ENCODE measurements at regions not wholly inside any gene's neighbourhood (a gene's known extent, or its start where the extent isn't known, plus 50 kb on each side); places are given as distances from the start of the nearest gene placed in this dataset.

DNA sequence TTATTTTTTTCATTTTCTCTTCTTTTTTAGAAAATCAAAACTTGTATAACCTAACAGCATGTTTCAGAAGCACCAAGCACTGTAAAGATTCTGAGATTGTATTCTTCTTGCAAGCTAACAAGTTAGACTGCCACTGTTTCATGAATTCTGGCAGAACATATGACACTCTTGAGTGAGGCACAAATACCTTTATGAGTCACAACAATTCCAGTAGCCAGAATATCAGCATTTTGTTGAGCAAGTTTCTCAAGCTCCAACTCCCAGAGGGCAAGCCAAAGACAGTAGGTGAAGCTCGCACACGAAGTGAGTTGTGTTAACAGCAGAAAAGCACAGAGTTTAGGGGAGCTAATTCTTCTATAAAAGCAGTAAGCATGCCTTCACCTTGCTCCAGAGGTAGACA, 268.8 kb upstream of the NCAM2 start:
- no peaks in the 10 kb centered on the region for H3K36me3 ChIP-seq (ENCODE audit: control insufficient read depth, insufficient read depth, low read length)
- no peak overlapping the region for H3K27ac ChIP-seq (ENCODE audit: low read depth, low read length)
- DNase-seq (ENCODE audit: low read depth in 4 of 6, low spot score in 6 of 6) = no peak
- no peaks in the 10 kb centered on the region for H3K9me3 ChIP-seq (ENCODE audit: control insufficient read depth, insufficient read depth, low read length)
- no peak overlapping the region for H3K4me3 ChIP-seq (ENCODE audit: low read depth, low read length)
- no peaks in the 10 kb centered on the region for H3K27me3 ChIP-seq (ENCODE audit: control insufficient read depth, insufficient read depth, low read length)
- no CpG with 5 or more reads among the region's 2 CpGs for WGBS (ENCODE audit: insufficient coverage)
- no peaks in the 10 kb centered on the region for H3K4me1 ChIP-seq (ENCODE audit: control insufficient read depth, insufficient read depth, low read length)

GRCh38 chr21:20730441-20730840, 267.8 kb upstream of the NCAM2 start:
- Histone ChIP-seq H3K9me3 (ENCODE audit: control insufficient read depth, insufficient read depth, low read length) (no peaks in the 10 kb centered on the region), H3K4me1 (ENCODE audit: control insufficient read depth, insufficient read depth, low read length) (no peaks in the 10 kb centered on the region), H3K4me3 (ENCODE audit: low read depth, low read length) (no peak overlapping the region), H3K27me3 (ENCODE audit: control insufficient read depth, insufficient read depth, low read length) (no peaks in the 10 kb centered on the region), H3K27ac (ENCODE audit: low read depth, low read length) (no peak overlapping the region), H3K36me3 (ENCODE audit: control insufficient read depth, insufficient read depth, low read length) (no peaks in the 10 kb centered on the region)
- whole genome bisulfite sequencing (ENCODE audit: insufficient coverage) = 40% methylated on average over 2 of the region's 6 CpGs
- DNase-seq (ENCODE audit: low read depth in 4 of 6, low spot score in 6 of 6) = no peak

DNA sequence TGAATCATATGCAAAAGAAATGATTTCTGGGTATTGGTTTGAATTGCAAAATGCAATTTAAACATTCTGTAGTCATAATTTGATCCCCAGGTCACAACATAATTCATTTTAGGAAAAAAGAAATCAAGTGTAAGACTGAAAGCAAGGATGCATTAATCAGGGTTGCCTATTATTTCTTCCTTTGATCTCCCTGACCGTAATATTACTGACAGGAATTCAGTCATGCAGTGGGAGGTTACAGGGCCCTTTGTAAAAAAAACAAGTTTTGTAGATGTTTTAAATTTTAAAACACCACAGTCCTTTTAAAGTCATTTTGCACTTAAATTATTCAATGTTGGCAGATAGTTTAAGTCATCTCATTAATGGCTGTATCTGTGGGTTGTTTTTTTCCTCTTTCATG, 263.0 kb upstream of the NCAM2 start:
- DNase-seq (ENCODE audit: low read depth in 4 of 6, low spot score in 6 of 6) = no peak
- Histone ChIP-seq H3K36me3 (ENCODE audit: control insufficient read depth, insufficient read depth, low read length) (no peaks in the 10 kb centered on the region), H3K4me3 (ENCODE audit: low read depth, low read length) (no peak overlapping the region), H3K4me1 (ENCODE audit: control insufficient read depth, insufficient read depth, low read length) (no peaks in the 10 kb centered on the region), H3K9me3 (ENCODE audit: control insufficient read depth, insufficient read depth, low read length) (no peaks in the 10 kb centered on the region), H3K27me3 (ENCODE audit: control insufficient read depth, insufficient read depth, low read length) (no peaks in the 10 kb centered on the region), H3K27ac (ENCODE audit: low read depth, low read length) (no peak overlapping the region)
- no CpG with 5 or more reads among the region's 1 CpG for WGBS (ENCODE audit: insufficient coverage)

- Histone ChIP-seq H3K27ac (ENCODE audit: low read depth, low read length) (no peak overlapping the region), H3K4me3 (ENCODE audit: low read depth, low read length) (no peak overlapping the region), H3K27me3 (ENCODE audit: control insufficient read depth, insufficient read depth, low read length) (no peaks in the 10 kb centered on the region), H3K36me3 (ENCODE audit: control insufficient read depth, insufficient read depth, low read length) (no peaks in the 10 kb centered on the region), H3K9me3 (ENCODE audit: control insufficient read depth, insufficient read depth, low read length) (no peaks in the 10 kb centered on the region), H3K4me1 (ENCODE audit: control insufficient read depth, insufficient read depth, low read length) (no peaks in the 10 kb centered on the region)
- peak in 1 of 6 donors; percentile 39 for DNase-seq (ENCODE audit: low read depth in 4 of 6, low spot score in 6 of 6)
These were observed 260.8 kb upstream of the NCAM2 start for GRCh38 chr21:20737227-20737913.

- no peaks in the 10 kb centered on the region for H3K4me1 ChIP-seq (ENCODE audit: control insufficient read depth, insufficient read depth, low read length)
- H3K27ac ChIP-seq (ENCODE audit: low read depth, low read length) = no peak overlapping the region
- DNase-seq (ENCODE audit: low read depth in 4 of 6, low spot score in 6 of 6) = no peak
These were observed 258.8 kb upstream of the NCAM2 start for GRCh38 chr21:20739421-20739820.

GRCh38 chr21:20741445-20741844, 256.8 kb upstream of the NCAM2 start:
- no peaks in the 10 kb centered on the region for H3K9me3 ChIP-seq (ENCODE audit: control insufficient read depth, insufficient read depth, low read length)
- DNase-seq (ENCODE audit: low read depth in 4 of 6, low spot score in 6 of 6) = no peak
- no peak overlapping the region for H3K4me3 ChIP-seq (ENCODE audit: low read depth, low read length)
- H3K27me3 ChIP-seq (ENCODE audit: control insufficient read depth, insufficient read depth, low read length) = no peaks in the 10 kb centered on the region
- H3K4me1 ChIP-seq (ENCODE audit: control insufficient read depth, insufficient read depth, low read length) = no peaks in the 10 kb centered on the region
- H3K27ac ChIP-seq (ENCODE audit: low read depth, low read length) = no peak overlapping the region
- no CpG with 5 or more reads among the region's 6 CpGs for WGBS (ENCODE audit: insufficient coverage)
- no peaks in the 10 kb centered on the region for H3K36me3 ChIP-seq (ENCODE audit: control insufficient read depth, insufficient read depth, low read length)

More at GRCh38 chr21:20739421-20739820, 258.8 kb upstream of the NCAM2 start:
- 83% methylated on average over 4 of the region's 5 CpGs for WGBS (ENCODE audit: insufficient coverage)
- Histone ChIP-seq H3K9me3 (ENCODE audit: control insufficient read depth, insufficient read depth, low read length) (no peaks in the 10 kb centered on the region), H3K4me3 (ENCODE audit: low read depth, low read length) (no peak overlapping the region), H3K36me3 (ENCODE audit: control insufficient read depth, insufficient read depth, low read length) (no peaks in the 10 kb centered on the region), H3K27me3 (ENCODE audit: control insufficient read depth, insufficient read depth, low read length) (no peaks in the 10 kb centered on the region)

GRCh38 chr21:20760221-20760620, 238.0 kb upstream of the NCAM2 start:
- no peaks in the 10 kb centered on the region for H3K4me1 ChIP-seq (ENCODE audit: control insufficient read depth, insufficient read depth, low read length)
- no peaks in the 10 kb centered on the region for H3K36me3 ChIP-seq (ENCODE audit: control insufficient read depth, insufficient read depth, low read length)
- H3K9me3 ChIP-seq (ENCODE audit: control insufficient read depth, insufficient read depth, low read length) = no peaks in the 10 kb centered on the region
- no peak overlapping the region for H3K4me3 ChIP-seq (ENCODE audit: low read depth, low read length)
- peak in 2 of 6 donors; percentile 28 to 57 for DNase-seq (ENCODE audit: low read depth in 4 of 6, low spot score in 6 of 6)
- H3K27ac ChIP-seq (ENCODE audit: low read depth, low read length) = no peak overlapping the region
- WGBS (ENCODE audit: insufficient coverage) = 60% methylated on average over 1 of the region's 2 CpGs
- no peaks in the 10 kb centered on the region for H3K27me3 ChIP-seq (ENCODE audit: control insufficient read depth, insufficient read depth, low read length)

GRCh38 chr21:20774737-20775136, 223.5 kb upstream of the NCAM2 start:
- no peak for DNase-seq (ENCODE audit: low read depth in 4 of 6, low spot score in 6 of 6)
- H3K27me3 ChIP-seq (ENCODE audit: control insufficient read depth, insufficient read depth, low read length) = no peaks in the 10 kb centered on the region
- H3K9me3 ChIP-seq (ENCODE audit: control insufficient read depth, insufficient read depth, low read length) = peaks cover 3% of the 10 kb centered on the region
- no peak overlapping the region for H3K27ac ChIP-seq (ENCODE audit: low read depth, low read length)
- no peaks in the 10 kb centered on the region for H3K4me1 ChIP-seq (ENCODE audit: control insufficient read depth, insufficient read depth, low read length)
- H3K4me3 ChIP-seq (ENCODE audit: low read depth, low read length) = no peak overlapping the region
- WGBS (ENCODE audit: insufficient coverage) = 100% methylated on average over 1 of the region's 1 CpG
- H3K36me3 ChIP-seq (ENCODE audit: control insufficient read depth, insufficient read depth, low read length) = no peaks in the 10 kb centered on the region

DNA sequence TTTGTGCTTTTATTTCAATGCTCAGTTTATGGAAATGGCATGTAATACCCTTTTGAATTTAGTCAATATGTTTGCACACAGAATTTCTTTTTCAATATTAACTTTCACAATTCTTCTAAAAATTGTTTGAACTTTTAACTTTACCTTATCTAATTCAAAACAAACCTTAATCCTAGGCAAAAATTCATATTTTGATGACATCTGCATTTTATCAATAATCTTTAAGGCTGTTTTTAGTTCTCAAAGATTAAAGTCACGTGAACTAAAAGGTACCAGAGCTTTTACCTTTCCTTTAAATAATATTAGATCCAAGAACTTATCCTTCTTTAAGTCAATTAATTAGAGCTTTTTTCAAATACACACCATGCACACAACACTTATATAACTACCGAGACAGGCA, 218.9 kb upstream of the NCAM2 start:
- peaks cover 6% of the 10 kb centered on the region for H3K9me3 ChIP-seq (ENCODE audit: control insufficient read depth, insufficient read depth, low read length)
- no peak overlapping the region for H3K27ac ChIP-seq (ENCODE audit: low read depth, low read length)
- no peak overlapping the region for H3K4me3 ChIP-seq (ENCODE audit: low read depth, low read length)
- no peaks in the 10 kb centered on the region for H3K36me3 ChIP-seq (ENCODE audit: control insufficient read depth, insufficient read depth, low read length)
- DNase-seq (ENCODE audit: low read depth in 4 of 6, low spot score in 6 of 6) = no peak
- no CpG with 5 or more reads among the region's 2 CpGs for WGBS (ENCODE audit: insufficient coverage)
- H3K4me1 ChIP-seq (ENCODE audit: control insufficient read depth, insufficient read depth, low read length) = no peaks in the 10 kb centered on the region
- H3K27me3 ChIP-seq (ENCODE audit: control insufficient read depth, insufficient read depth, low read length) = no peaks in the 10 kb centered on the region

- no peak for DNase-seq (ENCODE audit: low read depth in 4 of 6, low spot score in 6 of 6)
- Histone ChIP-seq H3K4me1 (ENCODE audit: control insufficient read depth, insufficient read depth, low read length) (no peaks in the 10 kb centered on the region), H3K36me3 (ENCODE audit: control insufficient read depth, insufficient read depth, low read length) (no peaks in the 10 kb centered on the region), H3K27me3 (ENCODE audit: control insufficient read depth, insufficient read depth, low read length) (no peaks in the 10 kb centered on the region), H3K4me3 (ENCODE audit: low read depth, low read length) (no peak overlapping the region), H3K9me3 (ENCODE audit: control insufficient read depth, insufficient read depth, low read length) (peaks cover 6% of the 10 kb centered on the region), H3K27ac (ENCODE audit: low read depth, low read length) (no peak overlapping the region)
- WGBS (ENCODE audit: insufficient coverage) = 89% methylated on average over 1 of the region's 5 CpGs
These were observed 214.6 kb upstream of the NCAM2 start for GRCh38 chr21:20783611-20784010.

Measured in spinal cord (tissue), 9 donors.